Hepatocyte (in vitro differentiated cells): ENCODE measurements at regions not wholly inside any gene's neighbourhood (a gene's known extent, or its start where the extent isn't known, plus 50 kb on each side); places are given as distances from the start of the nearest gene placed in this dataset.
A peak's percentile ranks its signal among the peaks of the same experiment; 100 is the strongest.

ENCODE experiments used
- DNase-seq: peaks from one replicate; pipeline ENCODE4 v3.0.0-alpha.2; 2016; ENCODE audit warnings: low spot score
- H2AFZ ChIP-seq: fragments of 200-600 bp; sonication (generic); 2 replicates; pipeline ENCODE4 v1.6.0; 2016; ENCODE audit warnings: antibody characterized with exemption, mild to moderate bottlenecking
- H3K27ac ChIP-seq: fragments of 200-600 bp; sonication (generic); 2 replicates; pipeline ENCODE4 v1.5.1; 2016; ENCODE audit warnings: mild to moderate bottlenecking
- H3K27me3 ChIP-seq: fragments of 200-600 bp; sonication (generic); 2 replicates; pipeline ENCODE4 v1.6.1; 2016
- H3K36me3 ChIP-seq: fragments of 200-600 bp; sonication (generic); replicated peaks from 2 replicates; pipeline ENCODE4 v1.5.1; 2016; ENCODE audit warnings: low read depth; ENCODE audit not compliant: insufficient read depth
- H3K4me1 ChIP-seq: fragments of 200-600 bp; sonication (generic); 2 replicates; pipeline ENCODE4 v1.5.1; 2016; ENCODE audit warnings: mild to moderate bottlenecking, moderate library complexity; ENCODE audit not compliant: insufficient read depth
- H3K4me2 ChIP-seq: fragments of 200-600 bp; sonication (generic); 2 replicates; pipeline ENCODE4 v1.6.0; 2016
- H3K4me3 ChIP-seq: fragments of 200-600 bp; sonication (generic); 2 replicates; pipeline ENCODE4 v1.5.1; 2016; ENCODE audit warnings: mild to moderate bottlenecking
- H3K79me2 ChIP-seq: fragments of 200-600 bp; sonication (generic); 2 replicates; pipeline ENCODE4 v1.6.0; 2017; ENCODE audit warnings: mild to moderate bottlenecking
- H3K9me2 ChIP-seq: fragments of 200-600 bp; sonication (generic); replicated peaks from 2 replicates; pipeline ENCODE4 v1.6.0; 2017; ENCODE audit warnings: mild to moderate bottlenecking; ENCODE audit not compliant: insufficient read depth
- H3K9me3 ChIP-seq: fragments of 200-600 bp; sonication (generic); 2 replicates; pipeline ENCODE4 v1.5.1; 2016; ENCODE audit warnings: low read depth, mild to moderate bottlenecking
- H4K20me1 ChIP-seq: fragments of 200-600 bp; sonication (generic); 2 replicates; pipeline ENCODE4 v1.6.0; 2016; ENCODE audit warnings: mild to moderate bottlenecking; ENCODE audit not compliant: insufficient read depth, poor library complexity, severe bottlenecking
- EZH2 ChIP-seq: fragments of 200-600 bp; sonication (generic); IDR thresholded peaks from 2 replicates; pipeline ENCODE4 v1.6.1; 2016; ENCODE audit warnings: antibody characterized with exemption, mild to moderate bottlenecking, borderline replicate concordance
- EZH2phosphoT487 ChIP-seq: fragments of 200-600 bp; sonication (generic); IDR thresholded peaks from one replicate; pipeline ENCODE4 v1.6.1; 2018; ENCODE audit warnings: antibody characterized with exemption, mild to moderate bottlenecking, low read depth, moderate library complexity; ENCODE audit not compliant: unreplicated experiment, severe bottlenecking
- WGBS: methylation state at CpG from one replicate; pipeline ENCODE4 v1.1.6; 2016; ENCODE audit warnings: low lambda C conversion rate; ENCODE audit errors: missing lambda C conversion rate; 5-methylcytosine and 5-hydroxymethylcytosine counted together
- TF ChIP-seq, protein P1 (sequence below): fragments of 200-600 bp; sonication (generic); IDR thresholded peaks from 2 replicates; pipeline ENCODE4 v1.5.1; 2016; ENCODE audit warnings: antibody characterized with exemption, mild to moderate bottlenecking; ENCODE audit not compliant: poor library complexity

DNA sequence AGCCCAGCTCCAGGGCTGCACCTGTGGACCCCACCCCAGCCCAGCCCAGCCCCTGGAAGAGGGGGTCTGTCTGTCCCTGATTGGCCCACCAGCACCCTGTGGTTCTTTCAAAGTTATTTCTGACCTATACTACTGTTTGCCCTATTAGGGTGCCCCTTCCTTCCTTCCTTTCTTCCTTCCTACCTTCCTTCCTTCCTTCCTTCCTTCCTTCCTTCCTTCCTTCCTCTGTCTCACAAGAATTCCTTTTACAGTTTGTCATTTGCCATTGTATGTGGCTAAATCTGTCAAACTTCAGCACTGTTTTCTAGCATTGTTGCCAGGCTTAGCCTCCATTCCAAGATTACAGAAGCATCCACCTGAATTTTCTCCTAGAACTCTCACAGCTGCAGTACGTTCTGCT, 66.9 kb downstream of the KLF15 start:
- Histone ChIP-seq H3K4me2 (no peak overlapping the region), H3K9me2 (no peaks in the 10 kb centered on the region), H3K36me3 (no peaks in the 10 kb centered on the region), H3K27ac (no peak overlapping the region), H3K79me2 (no peaks in the 10 kb centered on the region), H3K4me3 (no peak overlapping the region), H4K20me1 (no peaks in the 10 kb centered on the region), H3K4me1 (peaks cover 14% of the 10 kb centered on the region), H3K9me3 (no peaks in the 10 kb centered on the region), H3K27me3 (peaks cover 30% of the 10 kb centered on the region), H2AFZ (no peak overlapping the region)
- TF ChIP-seq EZH2phosphoT487 (no peak), EZH2 (no peak)
- WGBS = 57% methylated on average over 1 of the region's 1 CpG
- no peak for DNase-seq

DNA sequence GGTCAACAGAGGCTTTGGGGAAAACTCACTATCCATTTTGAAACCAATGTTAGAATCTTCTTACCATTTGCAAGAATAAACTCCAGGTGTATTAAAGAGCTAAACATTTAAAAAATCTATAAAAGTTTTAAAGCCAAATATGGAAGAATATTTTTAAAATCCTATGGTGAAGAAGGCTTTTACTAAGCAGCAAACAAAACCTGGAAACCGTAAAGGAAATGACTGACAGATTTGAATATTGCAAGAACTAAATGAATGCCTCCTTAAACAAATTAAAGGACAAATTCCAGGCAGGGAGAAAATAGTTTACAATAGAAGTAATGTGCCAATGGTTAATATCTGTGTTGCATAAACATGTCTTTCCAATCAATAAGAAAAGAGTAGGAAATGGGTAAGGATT, 68.1 kb downstream of the KLF15 start:
- H3K9me2 ChIP-seq = no peaks in the 10 kb centered on the region

DNA sequence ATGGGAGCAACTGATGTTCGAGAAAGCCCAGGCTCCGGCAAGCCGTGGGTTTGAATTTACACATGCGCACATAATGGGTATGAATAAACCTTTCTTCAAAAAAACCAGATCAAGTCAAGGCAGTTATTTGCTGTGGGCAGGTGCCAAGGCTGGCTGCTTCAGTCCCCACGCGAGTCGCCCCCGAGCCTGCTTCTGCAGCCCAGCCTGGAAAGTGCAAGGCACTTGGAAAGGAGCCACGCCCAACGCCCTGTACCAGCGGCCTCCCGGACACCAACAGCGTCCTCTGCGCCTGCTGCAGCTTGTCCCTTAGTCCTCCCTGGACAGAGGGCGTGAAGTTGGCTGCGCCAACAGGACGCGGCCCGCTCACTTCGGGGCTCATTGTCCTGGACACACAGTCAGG, 68.9 kb downstream of the KLF15 start:
- H3K4me1 ChIP-seq = peaks cover 11% of the 10 kb centered on the region
- H3K9me3 ChIP-seq = no peaks in the 10 kb centered on the region
- no peak overlapping the region for H3K4me3 ChIP-seq
- no peaks in the 10 kb centered on the region for H3K36me3 ChIP-seq
- peak overlapping the region; percentile 93 for H3K4me2 ChIP-seq
- DNase-seq = no peak
- H4K20me1 ChIP-seq = no peaks in the 10 kb centered on the region
- no peak for TF ChIP-seq EZH2phosphoT487
- no peak for TF ChIP-seq EZH2
- H3K27me3 ChIP-seq = peaks cover 30% of the 10 kb centered on the region
- H3K27ac ChIP-seq = no peak overlapping the region
- no peak overlapping the region for H2AFZ ChIP-seq
- 43% methylated on average over 20 of the region's 20 CpGs for WGBS
- no peaks in the 10 kb centered on the region for H3K9me2 ChIP-seq
- no peaks in the 10 kb centered on the region for H3K79me2 ChIP-seq

More for the DNA sequence above, 68.1 kb downstream of the KLF15 start:
- no peak overlapping the region for H3K27ac ChIP-seq
- H3K4me3 ChIP-seq = no peak overlapping the region
- H4K20me1 ChIP-seq = no peaks in the 10 kb centered on the region
- no peak overlapping the region for H2AFZ ChIP-seq
- no peaks in the 10 kb centered on the region for H3K9me3 ChIP-seq
- H3K4me2 ChIP-seq = no peak overlapping the region
- H3K79me2 ChIP-seq = no peaks in the 10 kb centered on the region
- peaks cover 30% of the 10 kb centered on the region for H3K27me3 ChIP-seq
- no peaks in the 10 kb centered on the region for H3K36me3 ChIP-seq
- TF ChIP-seq EZH2phosphoT487 (no peak), EZH2 (no peak)
- TF ChIP-seq, protein P1, sequence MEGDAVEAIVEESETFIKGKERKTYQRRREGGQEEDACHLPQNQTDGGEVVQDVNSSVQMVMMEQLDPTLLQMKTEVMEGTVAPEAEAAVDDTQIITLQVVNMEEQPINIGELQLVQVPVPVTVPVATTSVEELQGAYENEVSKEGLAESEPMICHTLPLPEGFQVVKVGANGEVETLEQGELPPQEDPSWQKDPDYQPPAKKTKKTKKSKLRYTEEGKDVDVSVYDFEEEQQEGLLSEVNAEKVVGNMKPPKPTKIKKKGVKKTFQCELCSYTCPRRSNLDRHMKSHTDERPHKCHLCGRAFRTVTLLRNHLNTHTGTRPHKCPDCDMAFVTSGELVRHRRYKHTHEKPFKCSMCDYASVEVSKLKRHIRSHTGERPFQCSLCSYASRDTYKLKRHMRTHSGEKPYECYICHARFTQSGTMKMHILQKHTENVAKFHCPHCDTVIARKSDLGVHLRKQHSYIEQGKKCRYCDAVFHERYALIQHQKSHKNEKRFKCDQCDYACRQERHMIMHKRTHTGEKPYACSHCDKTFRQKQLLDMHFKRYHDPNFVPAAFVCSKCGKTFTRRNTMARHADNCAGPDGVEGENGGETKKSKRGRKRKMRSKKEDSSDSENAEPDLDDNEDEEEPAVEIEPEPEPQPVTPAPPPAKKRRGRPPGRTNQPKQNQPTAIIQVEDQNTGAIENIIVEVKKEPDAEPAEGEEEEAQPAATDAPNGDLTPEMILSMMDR = no peak
- WGBS = 54% methylated on average over 1 of the region's 1 CpG
- peaks cover 14% of the 10 kb centered on the region for H3K4me1 ChIP-seq
- no peak for DNase-seq

DNA sequence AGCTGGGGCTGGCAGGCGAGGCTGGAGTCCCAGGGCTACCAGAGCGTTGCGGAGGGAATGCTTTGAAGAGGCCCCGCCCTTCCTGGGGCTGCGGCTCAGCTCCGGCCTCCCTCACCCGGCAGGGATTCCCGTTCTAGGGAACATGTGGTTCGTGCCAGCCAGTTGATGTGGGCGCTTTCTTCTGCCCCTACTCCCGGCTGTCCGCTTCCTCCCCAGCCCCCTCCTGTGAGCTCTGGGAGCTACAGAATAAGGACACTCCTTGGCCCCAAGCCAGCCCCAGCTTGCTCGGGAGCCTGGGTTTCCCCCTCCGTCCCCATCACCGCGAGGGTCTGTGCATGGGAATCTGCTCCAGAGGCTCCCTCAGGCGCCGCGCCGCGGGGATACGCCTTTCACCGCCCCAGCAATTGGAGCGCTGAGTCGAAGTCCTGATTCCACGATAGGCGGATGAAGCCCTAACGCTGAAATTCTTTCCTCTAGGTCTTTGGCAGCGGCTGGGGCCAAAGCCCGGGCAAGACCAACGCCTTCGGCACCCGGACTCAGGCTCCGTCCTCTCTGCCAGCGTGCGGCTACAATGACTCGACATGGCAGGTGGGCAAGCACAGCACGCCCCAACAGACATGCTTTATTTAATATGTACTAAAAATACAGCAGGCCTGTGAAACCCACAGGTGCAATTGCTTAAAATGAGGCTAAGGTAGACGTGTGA, 69.5 kb downstream of the KLF15 start:
- Histone ChIP-seq H3K27ac (no peak overlapping the region), H3K79me2 (no peaks in the 10 kb centered on the region), H3K36me3 (no peaks in the 10 kb centered on the region), H3K9me3 (no peaks in the 10 kb centered on the region), H3K4me2 (peak overlapping the region; percentile 93), H4K20me1 (no peaks in the 10 kb centered on the region), H3K27me3 (peaks cover 30% of the 10 kb centered on the region), H3K4me1 (peaks cover 11% of the 10 kb centered on the region), H3K9me2 (no peaks in the 10 kb centered on the region), H3K4me3 (peak overlapping the region; percentile 35), H2AFZ (peak overlapping the region; percentile 89)
- DNase-seq = peak; percentile 80
- TF ChIP-seq EZH2phosphoT487 (no peak), EZH2 (no peak)
- TF ChIP-seq, protein P1 = no peak
- WGBS = 6% methylated on average over 38 of the region's 39 CpGs
